ENCODE measurements at regions not wholly inside any gene's neighbourhood (a gene's known extent, or its start where the extent isn't known, plus 50 kb on each side); places are given as distances from the start of the nearest gene placed in this dataset.
"Not testable (repeated sequence)": the region's sequence is repeated elsewhere in the genome, so short reads cannot be mapped to it uniquely, and the experiment has no call there.

GRCh38 chr13:65582160-65582559 lies 1648.0 kb downstream of the PCDH9 start:
- no peak overlapping the region for H3K27ac ChIP-seq
- H3K4me1 ChIP-seq, result no peaks in the 10 kb centered on the region
- intact Hi-C loops (cut with DNase I), result no loop called here
- DNase-seq (no peak), ATAC-seq (no peak)
- no peak overlapping the region for H3K4me3 ChIP-seq
- no peaks in the 10 kb centered on the region for H3K27me3 ChIP-seq (ENCODE audit: low read depth)
- H3K36me3 ChIP-seq, result no peaks in the 10 kb centered on the region
- no peak for TF ChIP-seq CTCF (IDR thresholded peaks at IDR 0.05)
- H3K9me3 ChIP-seq, result no peaks in the 10 kb centered on the region

DNA sequence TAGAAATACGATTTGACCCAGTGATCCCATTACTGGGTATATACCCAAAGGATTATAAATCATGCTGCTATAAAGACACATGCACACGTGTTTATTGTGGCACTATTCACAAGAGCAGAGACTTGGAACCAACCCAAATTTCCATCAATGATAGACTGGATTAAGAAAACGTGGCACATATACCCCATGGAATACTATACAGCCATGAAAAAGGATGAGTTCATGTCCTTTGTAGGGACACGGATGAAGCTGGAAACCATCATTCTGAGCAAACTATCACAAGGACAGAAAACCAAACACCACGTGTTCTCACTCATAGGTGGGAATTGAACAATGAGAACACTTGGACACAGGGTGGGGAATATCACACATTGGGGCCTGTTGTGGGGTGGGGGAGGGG lies 1665.6 kb downstream of the PCDH9 start:
- H3K4me1 ChIP-seq; H3K9me3 ChIP-seq; H3K27me3 ChIP-seq (ENCODE audit: low read depth); DNase-seq; ATAC-seq; H3K4me3 ChIP-seq; H3K27ac ChIP-seq; intact Hi-C loops (cut with DNase I); H3K36me3 ChIP-seq: not testable (repeated sequence)

- Histone ChIP-seq H3K36me3 (no peaks in the 10 kb centered on the region), H3K27ac (no peak overlapping the region), H3K9me3 (no peaks in the 10 kb centered on the region), H3K27me3 (ENCODE audit: low read depth) (no peaks in the 10 kb centered on the region), H3K4me3 (no peak overlapping the region), H3K4me1 (no peaks in the 10 kb centered on the region)
- intact Hi-C loops (cut with DNase I), result no loop called here
- ATAC-seq (no peak), DNase-seq (no peak)
- no peak for TF ChIP-seq CTCF (IDR thresholded peaks at IDR 0.05)
These were observed 1667.8 kb downstream of the PCDH9 start for GRCh38 chr13:65562305-65562704.

DNA sequence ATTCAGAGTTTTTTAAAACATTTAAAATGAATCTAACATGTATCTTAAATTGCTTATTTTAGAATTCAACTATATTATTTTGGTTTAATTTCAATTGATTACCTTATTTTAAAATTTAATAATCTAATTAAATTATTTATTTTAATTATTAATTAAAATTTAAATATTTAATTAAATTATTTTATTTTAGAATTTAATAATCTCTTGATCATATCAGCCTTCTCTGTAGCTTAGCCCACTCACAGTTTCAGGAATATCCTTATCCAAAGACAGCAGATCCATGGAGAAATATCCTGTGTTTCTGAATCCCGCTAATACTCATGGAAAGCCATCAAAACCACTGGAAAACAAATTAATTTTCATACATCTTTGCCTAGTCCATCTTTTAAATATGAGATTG lies 1669.2 kb downstream of the PCDH9 start:
- no peaks in the 10 kb centered on the region for H3K4me1 ChIP-seq
- TF ChIP-seq CTCF (IDR thresholded peaks at IDR 0.05), result no peak
- H3K9me3 ChIP-seq, result no peaks in the 10 kb centered on the region
- no peaks in the 10 kb centered on the region for H3K27me3 ChIP-seq (ENCODE audit: low read depth)
- H3K27ac ChIP-seq, result no peak overlapping the region
- H3K4me3 ChIP-seq, result no peak overlapping the region
- ATAC-seq (no peak), DNase-seq (no peak)
- intact Hi-C loops (cut with DNase I), result no loop called here
- no peaks in the 10 kb centered on the region for H3K36me3 ChIP-seq

DNA sequence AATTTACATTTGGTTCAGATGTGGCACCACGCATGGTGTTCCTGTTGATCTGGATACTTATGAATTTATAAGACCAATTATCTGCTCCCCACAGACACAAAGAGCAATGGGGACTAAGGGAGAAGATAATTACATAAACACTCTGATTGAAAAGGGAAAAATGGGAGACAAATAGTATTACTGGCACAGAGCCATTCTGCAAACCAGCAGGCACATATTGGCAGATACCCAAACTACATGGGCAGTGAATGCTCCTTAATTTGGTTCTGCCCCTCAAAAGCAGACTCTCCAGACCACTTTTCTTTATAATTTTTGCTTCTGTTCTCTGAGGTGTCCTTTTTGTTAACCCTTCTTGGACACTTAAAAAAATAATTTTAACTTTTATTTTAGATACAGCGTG lies 1674.2 kb downstream of the PCDH9 start:
- no peaks in the 10 kb centered on the region for H3K4me1 ChIP-seq
- H3K4me3 ChIP-seq, result no peak overlapping the region
- no peak for ATAC-seq
- intact Hi-C loops (cut with DNase I), result no loop called here
- no peak overlapping the region for H3K27ac ChIP-seq
- H3K36me3 ChIP-seq, result no peaks in the 10 kb centered on the region
- no peak for DNase-seq
- no peaks in the 10 kb centered on the region for H3K9me3 ChIP-seq
- TF ChIP-seq CTCF (IDR thresholded peaks at IDR 0.05), result no peak
- no peaks in the 10 kb centered on the region for H3K27me3 ChIP-seq (ENCODE audit: low read depth)

DNA sequence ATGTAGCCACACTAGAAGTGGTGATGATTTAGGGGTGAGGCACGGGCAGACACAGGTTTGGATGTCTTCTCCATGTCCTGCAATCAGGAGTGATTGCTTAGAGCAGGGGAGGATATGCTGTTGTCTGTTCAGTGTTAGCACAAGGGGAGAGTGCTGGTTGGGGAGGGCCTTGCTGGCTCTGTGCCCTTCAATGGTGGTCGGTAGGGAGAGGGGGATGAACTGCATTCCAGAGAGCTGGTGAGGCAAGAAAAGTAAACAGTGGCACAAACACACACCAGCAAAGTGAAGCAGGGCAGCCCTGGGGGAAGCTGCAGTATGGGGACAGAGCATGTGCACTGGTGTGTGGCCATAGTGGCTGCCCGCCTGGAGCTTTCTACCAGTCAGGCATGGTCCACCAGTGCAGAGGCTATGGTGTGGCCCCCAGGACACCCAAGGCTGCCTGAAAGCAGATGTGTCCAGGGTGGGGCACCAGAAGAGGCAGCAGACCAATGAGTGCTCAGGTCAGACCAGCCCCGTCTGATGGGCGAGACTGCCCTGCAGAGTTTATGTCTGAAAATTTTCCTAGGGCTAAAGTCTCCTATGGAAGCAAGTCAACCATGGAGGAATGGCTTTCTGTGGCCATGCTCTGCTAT lies 1676.9 kb downstream of the PCDH9 start:
- H3K27ac ChIP-seq, result no peak overlapping the region
- TF ChIP-seq CTCF (IDR thresholded peaks at IDR 0.05), result no peak
- H3K4me3 ChIP-seq, result no peak overlapping the region
- no peaks in the 10 kb centered on the region for H3K36me3 ChIP-seq
- ATAC-seq (peak in 1 of 2 donors; percentile 47), DNase-seq (no peak)
- H3K9me3 ChIP-seq, result no peaks in the 10 kb centered on the region
- no peaks in the 10 kb centered on the region for H3K4me1 ChIP-seq
- intact Hi-C loops (cut with DNase I), result no loop called here
- no peaks in the 10 kb centered on the region for H3K27me3 ChIP-seq (ENCODE audit: low read depth)

Measured in lower lobe of right lung (tissue), 2 donors.